ENCODE measurements at regions not wholly inside any gene's neighbourhood (a gene's known extent, or its start where the extent isn't known, plus 50 kb on each side); places are given as distances from the start of the nearest gene placed in this dataset.
A peak's percentile ranks its signal among the peaks of the same experiment; 100 is the strongest.

DNA sequence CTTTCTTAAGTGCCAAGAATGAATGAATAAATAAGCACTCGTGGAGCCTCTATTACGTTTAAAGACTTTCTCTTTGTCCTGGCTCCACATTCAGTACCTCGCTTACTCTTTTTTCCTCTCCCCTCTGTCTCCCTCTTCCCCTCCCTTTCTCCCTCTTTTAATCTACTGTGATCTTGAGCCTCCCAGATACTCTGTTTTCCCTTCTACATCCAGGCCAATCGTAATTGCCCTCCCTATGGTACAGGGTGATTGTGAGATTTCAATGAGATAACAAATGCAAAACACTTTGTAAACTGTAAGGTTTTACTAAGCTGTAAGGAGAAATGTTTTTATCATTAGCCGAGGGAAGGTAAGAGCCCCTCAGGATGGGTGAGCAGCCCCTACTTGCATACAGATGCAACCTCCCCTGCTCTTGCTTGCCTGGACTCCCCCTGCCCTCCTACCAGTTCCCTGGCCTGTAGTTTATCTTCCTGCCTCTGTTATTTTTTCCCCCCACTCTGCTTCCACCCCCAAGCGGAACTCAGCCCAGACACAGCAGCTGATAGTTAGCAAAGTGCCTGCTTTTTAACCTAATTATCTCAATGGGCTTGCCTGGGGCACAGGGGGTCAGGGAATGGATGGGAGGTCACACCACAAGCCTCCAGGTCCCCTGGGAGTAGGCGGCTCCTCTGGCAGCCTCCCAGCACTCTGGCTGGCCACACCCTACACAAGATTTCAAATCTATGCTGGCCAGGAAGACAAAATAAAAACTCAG is 76.9 kb upstream of the CADM1 start (continued):
- TF ChIP-seq, protein P1, sequence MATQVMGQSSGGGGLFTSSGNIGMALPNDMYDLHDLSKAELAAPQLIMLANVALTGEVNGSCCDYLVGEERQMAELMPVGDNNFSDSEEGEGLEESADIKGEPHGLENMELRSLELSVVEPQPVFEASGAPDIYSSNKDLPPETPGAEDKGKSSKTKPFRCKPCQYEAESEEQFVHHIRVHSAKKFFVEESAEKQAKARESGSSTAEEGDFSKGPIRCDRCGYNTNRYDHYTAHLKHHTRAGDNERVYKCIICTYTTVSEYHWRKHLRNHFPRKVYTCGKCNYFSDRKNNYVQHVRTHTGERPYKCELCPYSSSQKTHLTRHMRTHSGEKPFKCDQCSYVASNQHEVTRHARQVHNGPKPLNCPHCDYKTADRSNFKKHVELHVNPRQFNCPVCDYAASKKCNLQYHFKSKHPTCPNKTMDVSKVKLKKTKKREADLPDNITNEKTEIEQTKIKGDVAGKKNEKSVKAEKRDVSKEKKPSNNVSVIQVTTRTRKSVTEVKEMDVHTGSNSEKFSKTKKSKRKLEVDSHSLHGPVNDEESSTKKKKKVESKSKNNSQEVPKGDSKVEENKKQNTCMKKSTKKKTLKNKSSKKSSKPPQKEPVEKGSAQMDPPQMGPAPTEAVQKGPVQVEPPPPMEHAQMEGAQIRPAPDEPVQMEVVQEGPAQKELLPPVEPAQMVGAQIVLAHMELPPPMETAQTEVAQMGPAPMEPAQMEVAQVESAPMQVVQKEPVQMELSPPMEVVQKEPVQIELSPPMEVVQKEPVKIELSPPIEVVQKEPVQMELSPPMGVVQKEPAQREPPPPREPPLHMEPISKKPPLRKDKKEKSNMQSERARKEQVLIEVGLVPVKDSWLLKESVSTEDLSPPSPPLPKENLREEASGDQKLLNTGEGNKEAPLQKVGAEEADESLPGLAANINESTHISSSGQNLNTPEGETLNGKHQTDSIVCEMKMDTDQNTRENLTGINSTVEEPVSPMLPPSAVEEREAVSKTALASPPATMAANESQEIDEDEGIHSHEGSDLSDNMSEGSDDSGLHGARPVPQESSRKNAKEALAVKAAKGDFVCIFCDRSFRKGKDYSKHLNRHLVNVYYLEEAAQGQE (IDR thresholded peaks at IDR 0.05; ENCODE audit: low read depth, low read length): no peak
- TF ChIP-seq TCF12 (IDR thresholded peaks at IDR 0.05) (peak; percentile 65), MXI1 (IDR thresholded peaks at IDR 0.05; ENCODE audit: low read depth, low read length) (0 out of 2 replicates have a peak, but pooled peaks have one; percentile 16), RXRA (IDR thresholded peaks at IDR 0.05; ENCODE audit: borderline replicate concordance, low read depth) (no peak), YY1 (IDR thresholded peaks at IDR 0.05; ENCODE audit: low read depth) (no peak), ELF1 (IDR thresholded peaks at IDR 0.05) (no peak), RFX5 (IDR thresholded peaks at IDR 0.05; ENCODE audit: low read length) (0 out of 2 replicates have a peak, but pooled peaks have one; percentile 8), FOSL2 (IDR thresholded peaks at IDR 0.05; ENCODE audit: borderline replicate concordance, low read depth) (no peak), TAF1 (IDR thresholded peaks at IDR 0.05; ENCODE audit: borderline replicate concordance, low read depth, low read length) (no peak), TEAD4 (IDR thresholded peaks at IDR 0.05; ENCODE audit: borderline replicate concordance, insufficient read depth) (0 out of 2 replicates have a peak, but pooled peaks have one; percentile 41), MEF2A (IDR thresholded peaks at IDR 0.05; ENCODE audit: borderline replicate concordance, low read depth) (no peak), EZH2phosphoT487 (IDR thresholded peaks at IDR 0.05; ENCODE audit: borderline replicate concordance, low read depth) (no peak)
- TF ChIP-seq, protein P2, sequence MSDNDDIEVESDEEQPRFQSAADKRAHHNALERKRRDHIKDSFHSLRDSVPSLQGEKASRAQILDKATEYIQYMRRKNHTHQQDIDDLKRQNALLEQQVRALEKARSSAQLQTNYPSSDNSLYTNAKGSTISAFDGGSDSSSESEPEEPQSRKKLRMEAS (IDR thresholded peaks at IDR 0.05; ENCODE audit: low read depth): no peak
- TF ChIP-seq, protein P3, sequence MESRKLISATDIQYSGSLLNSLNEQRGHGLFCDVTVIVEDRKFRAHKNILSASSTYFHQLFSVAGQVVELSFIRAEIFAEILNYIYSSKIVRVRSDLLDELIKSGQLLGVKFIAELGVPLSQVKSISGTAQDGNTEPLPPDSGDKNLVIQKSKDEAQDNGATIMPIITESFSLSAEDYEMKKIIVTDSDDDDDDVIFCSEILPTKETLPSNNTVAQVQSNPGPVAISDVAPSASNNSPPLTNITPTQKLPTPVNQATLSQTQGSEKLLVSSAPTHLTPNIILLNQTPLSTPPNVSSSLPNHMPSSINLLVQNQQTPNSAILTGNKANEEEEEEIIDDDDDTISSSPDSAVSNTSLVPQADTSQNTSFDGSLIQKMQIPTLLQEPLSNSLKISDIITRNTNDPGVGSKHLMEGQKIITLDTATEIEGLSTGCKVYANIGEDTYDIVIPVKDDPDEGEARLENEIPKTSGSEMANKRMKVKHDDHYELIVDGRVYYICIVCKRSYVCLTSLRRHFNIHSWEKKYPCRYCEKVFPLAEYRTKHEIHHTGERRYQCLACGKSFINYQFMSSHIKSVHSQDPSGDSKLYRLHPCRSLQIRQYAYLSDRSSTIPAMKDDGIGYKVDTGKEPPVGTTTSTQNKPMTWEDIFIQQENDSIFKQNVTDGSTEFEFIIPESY (IDR thresholded peaks at IDR 0.05; ENCODE audit: borderline replicate concordance, low read depth): no peak

DNA sequence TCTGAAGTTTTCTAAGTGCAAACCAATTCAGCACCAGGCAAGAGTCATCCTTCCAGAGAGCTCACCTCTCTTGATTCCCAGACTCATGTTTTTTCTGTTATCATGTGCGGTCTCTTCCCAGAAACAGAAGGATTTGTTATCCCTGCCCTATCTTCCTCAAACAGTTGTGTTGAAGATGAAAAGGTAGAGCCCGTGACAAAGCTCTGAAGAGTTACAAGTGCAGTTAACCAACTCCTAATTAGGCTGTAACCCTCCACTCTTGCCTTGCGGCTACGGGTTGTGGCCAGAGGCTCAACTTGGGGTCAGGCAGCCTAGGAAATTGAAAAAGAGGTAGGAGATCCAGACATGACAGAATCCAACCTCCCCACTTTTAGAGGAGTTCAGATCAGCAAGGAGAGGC is 76.2 kb upstream of the CADM1 start:
- DNase-seq: no peak
- H4K20me1 ChIP-seq (ENCODE audit: insufficient read depth): no peaks in the 10 kb centered on the region
- ChIA-PET CTCF (no interaction called here), POLR2A (interaction anchor here (0.6 kb wide), 1 partner anchor 245 kb away, joined by 4 read pairs; no protein-coding TSS in a partner anchor)
- no peak overlapping the region for H3K4me2 ChIP-seq
- H3K4me1 ChIP-seq (ENCODE audit: control insufficient read depth in 1 of 2, insufficient read depth in 2 of 2, low read depth in 1 of 2, low read length in 1 of 2): peaks cover 0 to 65% of the 10 kb centered on the region in 2 experiments; a peak in 2 of 4 replicates
- H2AFZ ChIP-seq (ENCODE audit: low read depth): no peak overlapping the region
- H3K27ac ChIP-seq (ENCODE audit: low read depth in 2 of 2, low read length in 1 of 2): peak overlapping the region in 1 of 2 experiments; percentile 100; a peak in 2 of 4 replicates
- H3K9ac ChIP-seq: no peak overlapping the region
- no peaks in the 10 kb centered on the region for H3K27me3 ChIP-seq (ENCODE audit: insufficient read depth)
- 73% methylated on average over 4 of the region's 4 CpGs for WGBS (ENCODE audit: low lambda C conversion rate)
- H3K4me3 ChIP-seq (ENCODE audit: low read depth in 2 of 2, low read length in 1 of 2): no peak overlapping the region
- H3K9me3 ChIP-seq: no peaks in the 10 kb centered on the region
- no peaks in the 10 kb centered on the region for H3K9me2 ChIP-seq
- no peaks in the 10 kb centered on the region for H3K36me3 ChIP-seq (replicated peaks in 1 of 2; ENCODE audit: control insufficient read depth in 1 of 2, insufficient read depth in 2 of 2, low read length in 1 of 2)
- H3F3A ChIP-seq (replicated peaks; ENCODE audit: insufficient read depth): no peaks in the 10 kb centered on the region
- H3K79me2 ChIP-seq (ENCODE audit: insufficient read depth): no peaks in the 10 kb centered on the region
- no peak for TF ChIP-seq MXI1 (IDR thresholded peaks at IDR 0.05; ENCODE audit: low read depth, low read length)
- TF ChIP-seq JUND (IDR thresholded peaks at IDR 0.05): no peak
- no peak for TF ChIP-seq ELF1 (IDR thresholded peaks at IDR 0.05)
- TF ChIP-seq RAD21 (IDR thresholded peaks at IDR 0.05; ENCODE audit: low read length): no peak
- TF ChIP-seq EP300 (IDR thresholded peaks at IDR 0.05; ENCODE audit: borderline replicate concordance in 1 of 2, low read depth in 1 of 2, low read length in 1 of 2): no peak
- TF ChIP-seq FOSL2 (IDR thresholded peaks at IDR 0.05; ENCODE audit: borderline replicate concordance, low read depth): no peak
- no peak for TF ChIP-seq TCF12 (IDR thresholded peaks at IDR 0.05)
- TF ChIP-seq RCOR1 (IDR thresholded peaks at IDR 0.05; ENCODE audit: low read length): no peak
- TF ChIP-seq, protein P4, sequence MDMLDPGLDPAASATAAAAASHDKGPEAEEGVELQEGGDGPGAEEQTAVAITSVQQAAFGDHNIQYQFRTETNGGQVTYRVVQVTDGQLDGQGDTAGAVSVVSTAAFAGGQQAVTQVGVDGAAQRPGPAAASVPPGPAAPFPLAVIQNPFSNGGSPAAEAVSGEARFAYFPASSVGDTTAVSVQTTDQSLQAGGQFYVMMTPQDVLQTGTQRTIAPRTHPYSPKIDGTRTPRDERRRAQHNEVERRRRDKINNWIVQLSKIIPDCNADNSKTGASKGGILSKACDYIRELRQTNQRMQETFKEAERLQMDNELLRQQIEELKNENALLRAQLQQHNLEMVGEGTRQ (IDR thresholded peaks at IDR 0.05; ENCODE audit: borderline replicate concordance, low read depth, low read length): no peak
- no peak for TF ChIP-seq CHD2 (IDR thresholded peaks at IDR 0.05; ENCODE audit: low read length, partially characterized antibody)
- TF ChIP-seq, protein P1 (IDR thresholded peaks at IDR 0.05; ENCODE audit: low read depth, low read length): no peak

Data from SK-N-SH (cell line).